ENCODE measurements at regions not wholly inside any gene's neighbourhood (a gene's known extent, or its start where the extent isn't known, plus 50 kb on each side); places are given as distances from the start of the nearest gene placed in this dataset.
A peak's percentile ranks its signal among the peaks of the same experiment; 100 is the strongest.

- H3K4me3 ChIP-seq (replicated peaks; ENCODE audit: low read depth, low read length): no peak overlapping the region
- TF ChIP-seq, protein P1, sequence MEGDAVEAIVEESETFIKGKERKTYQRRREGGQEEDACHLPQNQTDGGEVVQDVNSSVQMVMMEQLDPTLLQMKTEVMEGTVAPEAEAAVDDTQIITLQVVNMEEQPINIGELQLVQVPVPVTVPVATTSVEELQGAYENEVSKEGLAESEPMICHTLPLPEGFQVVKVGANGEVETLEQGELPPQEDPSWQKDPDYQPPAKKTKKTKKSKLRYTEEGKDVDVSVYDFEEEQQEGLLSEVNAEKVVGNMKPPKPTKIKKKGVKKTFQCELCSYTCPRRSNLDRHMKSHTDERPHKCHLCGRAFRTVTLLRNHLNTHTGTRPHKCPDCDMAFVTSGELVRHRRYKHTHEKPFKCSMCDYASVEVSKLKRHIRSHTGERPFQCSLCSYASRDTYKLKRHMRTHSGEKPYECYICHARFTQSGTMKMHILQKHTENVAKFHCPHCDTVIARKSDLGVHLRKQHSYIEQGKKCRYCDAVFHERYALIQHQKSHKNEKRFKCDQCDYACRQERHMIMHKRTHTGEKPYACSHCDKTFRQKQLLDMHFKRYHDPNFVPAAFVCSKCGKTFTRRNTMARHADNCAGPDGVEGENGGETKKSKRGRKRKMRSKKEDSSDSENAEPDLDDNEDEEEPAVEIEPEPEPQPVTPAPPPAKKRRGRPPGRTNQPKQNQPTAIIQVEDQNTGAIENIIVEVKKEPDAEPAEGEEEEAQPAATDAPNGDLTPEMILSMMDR (IDR thresholded peaks at IDR 0.05; ENCODE audit: low read depth, low read length, missing control alignments): no peak
- no peak for DNase-seq (ENCODE audit: extremely low read depth, low read depth)
Observed at GRCh38 chr9:7580568-7580967, 219.0 kb downstream of the DMAC1 start.

DNA sequence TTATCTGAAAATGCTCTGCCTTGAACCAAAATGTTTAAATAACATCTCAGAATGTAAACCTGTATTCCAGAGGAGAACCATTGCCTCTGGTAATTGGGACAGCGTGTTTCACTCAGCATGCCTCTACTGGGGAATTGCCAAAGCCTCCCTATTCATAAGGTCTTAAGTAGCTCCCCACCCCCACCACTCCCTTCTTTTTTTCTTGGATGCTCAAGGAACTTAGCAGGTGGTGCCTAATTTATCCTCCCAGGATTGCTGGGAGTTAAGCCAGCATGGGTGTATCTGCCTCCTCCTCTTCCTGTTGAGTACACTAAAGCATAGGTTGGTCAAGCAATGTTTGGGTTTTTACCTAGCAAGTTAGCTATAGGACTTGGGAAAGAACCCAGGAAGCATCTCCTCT, 220.2 kb downstream of the DMAC1 start:
- no peak overlapping the region for H3K4me3 ChIP-seq (replicated peaks; ENCODE audit: low read depth, low read length)
- TF ChIP-seq, protein P1 (IDR thresholded peaks at IDR 0.05; ENCODE audit: low read depth, low read length, missing control alignments): no peak
- DNase-seq (ENCODE audit: extremely low read depth, low read depth): no peak

GRCh38 chr9:7578951-7579350, 220.6 kb downstream of the DMAC1 start:
- H3K4me3 ChIP-seq (replicated peaks; ENCODE audit: low read depth, low read length): no peak overlapping the region
- no peak for DNase-seq (ENCODE audit: extremely low read depth, low read depth)
- TF ChIP-seq, protein P1 (IDR thresholded peaks at IDR 0.05; ENCODE audit: low read depth, low read length, missing control alignments): no peak

GRCh38 chr9:7570107-7570720, 229.4 kb downstream of the DMAC1 start:
- DNase-seq (ENCODE audit: extremely low read depth, low read depth): peak; percentile 19
- TF ChIP-seq, protein P1 (IDR thresholded peaks at IDR 0.05; ENCODE audit: low read depth, low read length, missing control alignments): peak; percentile 76
- H3K4me3 ChIP-seq (replicated peaks; ENCODE audit: low read depth, low read length): no peak overlapping the region

DNA sequence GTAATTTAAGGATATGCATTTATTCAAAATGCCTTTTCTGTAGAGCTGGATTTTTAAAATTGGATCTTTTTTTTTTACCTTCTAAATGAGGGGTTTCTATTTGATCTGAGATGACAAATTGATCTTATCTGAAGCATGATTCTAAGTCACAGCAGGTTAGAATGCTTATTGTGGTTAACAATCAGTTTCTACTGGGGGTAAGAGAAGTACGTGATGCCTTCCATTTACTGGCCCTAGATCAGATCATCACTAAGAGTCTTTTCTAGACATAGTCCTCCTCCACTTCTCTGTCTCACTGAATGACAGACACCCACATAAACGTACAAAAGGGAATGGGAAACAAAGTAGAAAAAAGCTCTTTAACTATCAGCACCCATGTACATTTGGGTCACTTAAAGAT, 231.9 kb downstream of the DMAC1 start:
- no peak for DNase-seq (ENCODE audit: extremely low read depth, low read depth)
- no peak overlapping the region for H3K4me3 ChIP-seq (replicated peaks; ENCODE audit: low read depth, low read length)
- TF ChIP-seq, protein P1 (IDR thresholded peaks at IDR 0.05; ENCODE audit: low read depth, low read length, missing control alignments): no peak

DNA sequence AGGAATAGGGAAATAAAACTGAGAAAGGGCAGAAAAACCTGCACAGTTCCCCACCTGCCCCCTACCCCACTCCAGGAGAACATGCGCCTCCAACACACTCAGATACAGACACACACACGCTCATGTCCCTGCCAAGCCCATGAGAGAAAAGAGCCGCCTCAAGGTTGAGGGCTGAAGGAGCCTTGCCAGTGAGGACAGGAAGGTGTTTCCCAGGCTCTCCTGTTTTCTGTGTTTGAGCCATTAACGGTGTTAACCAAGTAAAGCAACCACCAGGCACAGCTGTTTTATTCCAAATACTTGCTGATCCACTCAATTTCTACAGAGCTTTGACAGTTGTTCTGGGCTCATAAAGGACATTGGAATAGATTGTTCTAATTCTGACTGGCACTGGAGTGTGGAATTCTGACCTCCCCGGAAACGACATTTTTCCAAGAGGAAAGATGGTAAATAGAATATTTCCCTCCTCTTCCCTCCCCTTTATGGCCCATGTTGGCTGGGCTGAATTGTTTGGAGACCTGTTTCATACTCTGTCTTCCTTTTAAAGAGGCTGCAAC, 238.0 kb downstream of the DMAC1 start:
- DNase-seq (ENCODE audit: extremely low read depth, low read depth): no peak
- no peak overlapping the region for H3K4me3 ChIP-seq (replicated peaks; ENCODE audit: low read depth, low read length)
- TF ChIP-seq, protein P1 (IDR thresholded peaks at IDR 0.05; ENCODE audit: low read depth, low read length, missing control alignments): no peak

All from HFF-Myc (cell line).